Trophoblast cell (in vitro differentiated cells and primary cell): ENCODE measurements at regions not wholly inside any gene's neighbourhood (a gene's known extent, or its start where the extent isn't known, plus 50 kb on each side); places are given as distances from the start of the nearest gene placed in this dataset.
"Not testable (repeated sequence)": the region's sequence is repeated elsewhere in the genome, so short reads cannot be mapped to it uniquely, and the experiment has no call there.

Experiments used
- DNase-seq, 2 donors: peaks; one replicate each; pipeline ENCODE4 v3.0.0-alpha.2; 2016
- H2AFZ ChIP-seq: 2 replicates; pipeline ENCODE4 v1.6.1; 2013; ENCODE audit warnings: low read length, moderate library complexity, mild to moderate bottlenecking; ENCODE audit not compliant: insufficient read depth, poor library complexity
- H2AK5ac ChIP-seq: 2 replicates; pipeline ENCODE4 v1.6.1; 2013; ENCODE audit warnings: mild to moderate bottlenecking, low read length
- H2BK120ac ChIP-seq: 2 replicates; pipeline ENCODE4 v1.6.1; 2013; ENCODE audit warnings: low read length, mild to moderate bottlenecking, moderate library complexity; ENCODE audit not compliant: insufficient read depth, poor library complexity
- H2BK12ac ChIP-seq: 2 replicates; pipeline ENCODE4 v1.6.1; 2013; ENCODE audit warnings: mild to moderate bottlenecking, low read length, moderate library complexity
- H2BK5ac ChIP-seq: 2 replicates; pipeline ENCODE4 v1.6.1; 2013; ENCODE audit warnings: low read length, low read depth, moderate library complexity, mild to moderate bottlenecking; ENCODE audit not compliant: poor library complexity
- H3K14ac ChIP-seq: 2 replicates; pipeline ENCODE4 v1.6.1; 2013; ENCODE audit warnings: mild to moderate bottlenecking, low read length
- H3K18ac ChIP-seq: 2 replicates; pipeline ENCODE4 v1.6.1; 2013; ENCODE audit warnings: mild to moderate bottlenecking, low read length
- H3K23ac ChIP-seq: 2 replicates; pipeline ENCODE4 v1.6.1; 2013; ENCODE audit warnings: low read length
- H3K27ac ChIP-seq: 2 replicates; pipeline ENCODE4 v1.5.1; 2013; ENCODE audit warnings: low read depth, mild to moderate bottlenecking, inconsistent platforms, low read length, moderate library complexity
- H3K27me3 ChIP-seq: 2 replicates; pipeline ENCODE4 v1.6.1; 2013; ENCODE audit warnings: inconsistent platforms, mild to moderate bottlenecking, low read length, moderate library complexity; ENCODE audit not compliant: insufficient read depth
- H3K36me3 ChIP-seq, 2 experiments: 1 replicate in 1 of 2; 2 replicates in 1 of 2; pipeline ENCODE4 v1.6.1; 2013; ENCODE audit warnings: low read length in 2 of 2, mild to moderate bottlenecking in 2 of 2, moderate library complexity in 1 of 2; ENCODE audit not compliant: insufficient read depth in 2 of 2, control insufficient read depth in 1 of 2
- H3K4ac ChIP-seq: 2 replicates; pipeline ENCODE4 v1.6.1; 2013; ENCODE audit warnings: low read depth, mild to moderate bottlenecking, low read length, moderate library complexity
- H3K4me1 ChIP-seq, 2 experiments: 1 replicate in 1 of 2; 2 replicates in 1 of 2; pipeline ENCODE4 v1.6.1; 2013; ENCODE audit warnings: low read length in 2 of 2, mild to moderate bottlenecking in 2 of 2, moderate library complexity in 1 of 2; ENCODE audit not compliant: insufficient read depth in 2 of 2, control insufficient read depth in 1 of 2
- H3K4me2 ChIP-seq: 2 replicates; pipeline ENCODE4 v1.6.1; 2013; ENCODE audit warnings: inconsistent platforms, mild to moderate bottlenecking, low read length, moderate library complexity
- H3K4me3 ChIP-seq: 2 replicates; pipeline ENCODE4 v1.5.1; 2013; ENCODE audit warnings: mild to moderate bottlenecking, low read depth, low read length, inconsistent platforms
- H3K79me1 ChIP-seq: one replicate; pipeline ENCODE4 v1.6.1; 2013; ENCODE audit warnings: low read length
- H3K79me2 ChIP-seq: 2 replicates; pipeline ENCODE4 v1.6.1; 2013; ENCODE audit warnings: low read length, mild to moderate bottlenecking; ENCODE audit not compliant: control insufficient read depth, insufficient read depth, poor library complexity
- H3K9ac ChIP-seq: 2 replicates; pipeline ENCODE4 v1.6.1; 2013; ENCODE audit warnings: mild to moderate bottlenecking, low read length
- H3K9me3 ChIP-seq: 2 replicates; pipeline ENCODE4 v1.6.1; 2013; ENCODE audit warnings: low read depth, mild to moderate bottlenecking, control low read depth, inconsistent platforms, low read length; ENCODE audit not compliant: insufficient read depth
- H4K12ac ChIP-seq: 2 replicates; pipeline ENCODE4 v1.6.1; 2013; ENCODE audit warnings: low read depth, mild to moderate bottlenecking, low read length, moderate library complexity
- H4K8ac ChIP-seq: 2 replicates; pipeline ENCODE4 v1.6.1; 2013; ENCODE audit warnings: low read depth, mild to moderate bottlenecking, low read length, moderate library complexity
- H4K91ac ChIP-seq: one replicate; pipeline ENCODE4 v1.6.1; 2013; ENCODE audit warnings: low read depth, mild to moderate bottlenecking, low read length, moderate library complexity
- WGBS: extraction: QIAGEN DNeasy Blood & Tissue Kit; methylation state at CpG from one replicate; pipeline ENCODE4 v1.1.7; 2013; ENCODE audit warnings: missing lambda C conversion rate; ENCODE audit not compliant: insufficient read length, insufficient coverage; ENCODE audit errors: extremely low coverage; 5-methylcytosine and 5-hydroxymethylcytosine counted together

- Histone ChIP-seq H3K4ac (no peak overlapping the region), H3K27ac (no peak overlapping the region), H3K18ac (no peak overlapping the region), H3K4me2 (no peak overlapping the region), H3K4me3 (no peak overlapping the region), H3K4me1 (no peaks in the 10 kb centered on the region), H2BK120ac (no peak overlapping the region), H3K79me1 (no peaks in the 10 kb centered on the region), H4K12ac (no peak overlapping the region), H3K23ac (no peak overlapping the region), H2BK5ac (no peak overlapping the region), H4K91ac (no peak overlapping the region), H4K8ac (no peak overlapping the region), H2BK12ac (no peak overlapping the region), H3K27me3 (no peaks in the 10 kb centered on the region), H3K79me2 (no peaks in the 10 kb centered on the region), H2AFZ (no peak overlapping the region), H3K36me3 (no peaks in the 10 kb centered on the region), H3K9ac (no peak overlapping the region), H2AK5ac (no peak overlapping the region), H3K9me3 (no peaks in the 10 kb centered on the region), H3K14ac (no peak overlapping the region)
- WGBS = no CpG with 5 or more reads among the region's 2 CpGs
- DNase-seq = no peak
These were observed 389.0 kb upstream of the SYNCRIP start for GRCh38 chr6:86031713-86032112.

GRCh38 chr6:86030875-86031274 lies 388.2 kb upstream of the SYNCRIP start:
- Histone ChIP-seq H3K4me2 (no peak overlapping the region), H3K4me3 (no peak overlapping the region), H2AK5ac (no peak overlapping the region), H4K91ac (no peak overlapping the region), H3K9me3 (no peaks in the 10 kb centered on the region), H3K27ac (no peak overlapping the region), H3K9ac (no peak overlapping the region), H3K36me3 (no peaks in the 10 kb centered on the region), H4K8ac (no peak overlapping the region), H3K79me1 (no peaks in the 10 kb centered on the region), H3K23ac (no peak overlapping the region), H2BK5ac (no peak overlapping the region), H3K27me3 (no peaks in the 10 kb centered on the region), H2BK120ac (no peak overlapping the region), H2AFZ (no peak overlapping the region), H2BK12ac (no peak overlapping the region), H3K4me1 (no peaks in the 10 kb centered on the region), H3K18ac (no peak overlapping the region), H3K14ac (no peak overlapping the region), H3K4ac (no peak overlapping the region), H4K12ac (no peak overlapping the region), H3K79me2 (no peaks in the 10 kb centered on the region)
- no peak for DNase-seq
- no CpG with 5 or more reads among the region's 3 CpGs for WGBS

- no peak overlapping the region for H4K8ac ChIP-seq
These were observed 386.1 kb upstream of the SYNCRIP start for GRCh38 chr6:86028776-86029175.

GRCh38 chr6:86026890-86027289 lies 384.2 kb upstream of the SYNCRIP start:
- no CpG with 5 or more reads among the region's 10 CpGs for WGBS

More at GRCh38 chr6:86028776-86029175, 386.1 kb upstream of the SYNCRIP start:
- H3K4me3 ChIP-seq = no peak overlapping the region
- H2AK5ac ChIP-seq = no peak overlapping the region
- no peaks in the 10 kb centered on the region for H3K36me3 ChIP-seq
- no peaks in the 10 kb centered on the region for H3K9me3 ChIP-seq
- H3K14ac ChIP-seq = no peak overlapping the region
- H2BK5ac ChIP-seq = no peak overlapping the region
- H4K91ac ChIP-seq = no peak overlapping the region
- H4K12ac ChIP-seq = no peak overlapping the region
- no peaks in the 10 kb centered on the region for H3K27me3 ChIP-seq
- H3K23ac ChIP-seq = no peak overlapping the region
- H3K27ac ChIP-seq = no peak overlapping the region
- H3K4me2 ChIP-seq = no peak overlapping the region
- no peak overlapping the region for H2BK12ac ChIP-seq
- no peak overlapping the region for H3K4ac ChIP-seq
- no peak for DNase-seq
- H3K79me1 ChIP-seq = no peaks in the 10 kb centered on the region
- no peak overlapping the region for H3K18ac ChIP-seq
- no peak overlapping the region for H2AFZ ChIP-seq
- no peaks in the 10 kb centered on the region for H3K79me2 ChIP-seq
- no peak overlapping the region for H3K9ac ChIP-seq
- H3K4me1 ChIP-seq = no peaks in the 10 kb centered on the region
- no peak overlapping the region for H2BK120ac ChIP-seq

More at GRCh38 chr6:86026890-86027289, 384.2 kb upstream of the SYNCRIP start:
- not testable (repeated sequence) for DNase-seq, H3K23ac ChIP-seq, H3K79me2 ChIP-seq, H3K18ac ChIP-seq, H3K27ac ChIP-seq, H3K4me1 ChIP-seq, H3K79me1 ChIP-seq, H3K27me3 ChIP-seq, H3K4ac ChIP-seq, H3K4me2 ChIP-seq, H3K4me3 ChIP-seq, H2AK5ac ChIP-seq, H4K91ac ChIP-seq, H3K14ac ChIP-seq, H3K9ac ChIP-seq, H3K9me3 ChIP-seq, H4K12ac ChIP-seq, H4K8ac ChIP-seq, H2BK12ac ChIP-seq, H2AFZ ChIP-seq, H2BK5ac ChIP-seq, H2BK120ac ChIP-seq, H3K36me3 ChIP-seq
